HCT116 (cell line): ENCODE measurements at regions not wholly inside any gene's neighbourhood (a gene's known extent, or its start where the extent isn't known, plus 50 kb on each side); places are given as distances from the start of the nearest gene placed in this dataset.

ENCODE experiments used
- ATAC-seq: fragments of 200-7000 bp; cut with Tn5 transposase; 2 replicates; pipeline ENCODE4 v1.9.1; 2020; ENCODE audit warnings: mild to moderate bottlenecking, moderate library complexity
- BruUV-seq: library from RNA; stranded (reverse); fragments of 400-500 nt; replicated peaks from 2 replicates; lab custom pipeline; 2021; lab: Mats Ljungman, UMichigan
- CTCF ChIA-PET: fragments of 300-600 bp; sonication (Branson Sonifier 250); formaldehyde crosslinking; loops from one replicate; lab custom pipeline; 2021; ENCODE audit warnings: antibody characterized with exemption; lab: Charles Lee
- POLR2A ChIA-PET: fragments of 300-600, 350-600 bp; sonication (Branson Sonifier 250); formaldehyde crosslinking; loops from one replicate; lab custom pipeline; 2021; ENCODE audit warnings: antibody characterized with exemption; lab: Charles Lee
- RAD21 ChIA-PET, 2 experiments: fragments of 300-600 bp; sonication (Branson Sonifier 250); formaldehyde crosslinking; loops; one replicate each; lab custom pipeline; 2023; ENCODE audit warnings: low total read pairs in 2 of 2; ENCODE audit not compliant: uncharacterized antibody in 2 of 2, unreplicated experiment in 2 of 2, low non-redundant PET in 1 of 2; lab: Charles Lee
- DNase-seq: peaks from one replicate; pipeline ENCODE4 v3.0.0-alpha.2; 2010; ENCODE audit warnings: low read depth, low spot score
- H2AFZ ChIP-seq: fragments of 200-600 bp; shearing (Covaris generic), sonication (generic); 2 replicates; pipeline ENCODE4 v1.6.1; 2017; ENCODE audit warnings: low read depth, mixed run types, mixed read lengths, antibody characterized with exemption, low read length; ENCODE audit not compliant: poor library complexity, severe bottlenecking
- H3K27ac ChIP-seq: 2 replicates; pipeline ENCODE4 v1.5.1; 2012; ENCODE audit warnings: low read depth, low read length
- H3K27me3 ChIP-seq: fragments of 200-600 bp; sonication (generic); 2 replicates; pipeline ENCODE4 v1.6.1; 2016; ENCODE audit warnings: mixed run types, low read length, mixed read lengths; ENCODE audit not compliant: insufficient read depth
- H3K36me3 ChIP-seq, 2 experiments: fragments of 200-500 bp in 1 of 2; fragments of 200-600 bp in 1 of 2; sonication (Bioruptor generic) in 1 of 2; sonication (generic) in 1 of 2; 2 replicates each; pipeline versions ENCODE4 v1.5.1 to v1.6.1; 2014 to 2016; ENCODE audit warnings: low read length in 2 of 2, inconsistent platforms in 1 of 2, mixed read lengths in 1 of 2, mixed run types in 1 of 2; ENCODE audit not compliant: insufficient read depth in 2 of 2, control insufficient read depth in 1 of 2
- H3K4me1 ChIP-seq, 2 experiments: fragments of 200-600 bp in 1 of 2; sonication (generic) in 1 of 2; 2 replicates each; pipeline versions ENCODE4 v1.5.1 to v1.6.1; 2012 to 2017; ENCODE audit warnings: low read length in 2 of 2, inconsistent platforms in 1 of 2, mild to moderate bottlenecking in 1 of 2, mixed read lengths in 1 of 2, mixed run types in 1 of 2, moderate library complexity in 1 of 2; ENCODE audit not compliant: insufficient read depth in 2 of 2, control insufficient read depth in 1 of 2
- H3K4me2 ChIP-seq: fragments of 200-600 bp; sonication (generic); 2 replicates; pipeline ENCODE4 v1.6.1; 2017; ENCODE audit warnings: mixed run types, low read length, mixed read lengths
- H3K4me3 ChIP-seq, 2 experiments: fragments of 200-600 bp in 1 of 2; sonication (generic) in 1 of 2; replicated peaks in 1 of 2; 2 replicates each; pipeline ENCODE4 v1.5.1; 2011 to 2016; ENCODE audit warnings: low read length in 2 of 2, control low read depth in 1 of 2, low read depth in 1 of 2, mild to moderate bottlenecking in 1 of 2, mixed read lengths in 1 of 2, mixed run types in 1 of 2
- H3K79me2 ChIP-seq: fragments of 200-600 bp; sonication (generic); 2 replicates; pipeline ENCODE4 v1.6.1; 2017; ENCODE audit warnings: mild to moderate bottlenecking, mixed run types, low read length, moderate library complexity, mixed read lengths; ENCODE audit not compliant: insufficient read depth
- H3K9ac ChIP-seq: fragments of 200-600 bp; sonication (generic); 2 replicates; pipeline ENCODE4 v1.6.1; 2016; ENCODE audit warnings: low read length, mixed read lengths
- H3K9me2 ChIP-seq: fragments of 200-600 bp; sonication (generic), shearing (Covaris generic); 2 replicates; pipeline ENCODE4 v1.6.1; 2017; ENCODE audit warnings: mixed run types, mild to moderate bottlenecking, moderate library complexity; ENCODE audit not compliant: insufficient read depth
- H3K9me3 ChIP-seq, 2 experiments: fragments of 200-500 bp in 1 of 2; fragments of 200-600 bp in 1 of 2; sonication (Bioruptor generic) in 1 of 2; sonication (generic) in 1 of 2; 2 replicates each; pipeline ENCODE4 v1.6.1; 2014 to 2017; ENCODE audit warnings: low read length in 2 of 2, mixed read lengths in 2 of 2, inconsistent platforms in 1 of 2, low read depth in 1 of 2, mild to moderate bottlenecking in 1 of 2, mixed run types in 1 of 2, moderate library complexity in 1 of 2; ENCODE audit not compliant: control insufficient read depth in 1 of 2, insufficient read depth in 1 of 2
- H4K20me1 ChIP-seq: fragments of 200-600 bp; sonication (generic), shearing (Covaris generic); 2 replicates; pipeline ENCODE4 v1.6.1; 2017; ENCODE audit warnings: mixed run types, mild to moderate bottlenecking, moderate library complexity; ENCODE audit not compliant: insufficient read depth
- CBX3 ChIP-seq: IDR thresholded peaks from 2 replicates; pipeline ENCODE4 v1.6.1; 2012; ENCODE audit warnings: low read depth
- EGR1 ChIP-seq: IDR thresholded peaks from 2 replicates; pipeline ENCODE4 v1.6.1; 2012; ENCODE audit warnings: low read depth
- EZH2phosphoT487 ChIP-seq: fragments of 200-600 bp; IDR thresholded peaks from 2 replicates; pipeline ENCODE4 v1.6.1; 2018; ENCODE audit warnings: antibody characterized with exemption, borderline replicate concordance
- FOSL1 ChIP-seq: IDR thresholded peaks from 2 replicates; pipeline ENCODE4 v1.6.1; 2012; ENCODE audit warnings: low read depth
- POLR2A ChIP-seq: IDR thresholded peaks from 2 replicates; pipeline ENCODE4 v1.7.0; 2011; ENCODE audit warnings: borderline replicate concordance; ENCODE audit not compliant: insufficient read depth, insufficient read length; ENCODE audit errors: extremely low read depth
- SP1 ChIP-seq: IDR thresholded peaks from 2 replicates; pipeline ENCODE4 v1.6.1; 2012; ENCODE audit warnings: low read depth
- TCF7L2 ChIP-seq: IDR thresholded peaks from 2 replicates; pipeline ENCODE4 v1.7.0; 2011; ENCODE audit warnings: borderline replicate concordance, inconsistent platforms; ENCODE audit not compliant: insufficient read depth, insufficient read length; ENCODE audit errors: extremely low read depth
- YY1 ChIP-seq: IDR thresholded peaks from 2 replicates; pipeline ENCODE4 v1.6.1; 2011; ENCODE audit warnings: low read length, low read depth, moderate library complexity, mild to moderate bottlenecking; ENCODE audit not compliant: insufficient replicate concordance; ENCODE audit errors: extremely low read depth
- intact Hi-C: fragments of 100-400 bp; cut with micrococcal nuclease; formaldehyde crosslinking; loops from 2 replicates; pipeline ENCODE4 v1.10.0; 2022
- TF ChIP-seq, protein P1 (sequence below), 3 experiments: fragments of 200-600 bp in 1 of 3; sonication (generic) in 1 of 3; IDR thresholded peaks in 2 of 3; conservative IDR thresholded peaks in 1 of 3; 2 replicates each; pipeline ENCODE4 v1.5.1; 2012 to 2017; ENCODE audit warnings: low read depth in 2 of 3, low read length in 2 of 3, antibody characterized with exemption in 1 of 3, borderline replicate concordance in 1 of 3, control low read depth in 1 of 3, mild to moderate bottlenecking in 1 of 3, mixed read lengths in 1 of 3, mixed run types in 1 of 3, moderate library complexity in 1 of 3; ENCODE audit not compliant: insufficient read depth in 1 of 3

DNA sequence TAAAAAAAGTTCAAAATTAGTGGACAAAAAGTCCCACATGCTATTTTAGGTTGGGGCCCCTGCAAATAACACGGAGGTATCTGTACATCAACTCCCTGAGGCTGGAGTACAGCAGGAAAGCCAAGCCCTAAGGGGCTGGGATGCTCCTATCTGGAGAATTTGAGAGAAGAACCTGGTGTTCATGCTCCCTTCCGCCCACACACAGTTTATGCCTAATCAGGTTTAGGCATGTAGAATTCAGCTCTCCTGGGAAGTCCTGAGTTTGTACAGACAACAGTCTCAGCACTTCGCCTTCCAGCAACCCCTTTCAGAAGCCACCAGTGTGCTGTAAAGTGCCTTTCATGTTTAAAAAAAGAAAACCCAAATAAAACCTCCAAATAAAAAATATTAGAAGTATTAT is 237.3 kb upstream of the GRIP1 start:
- Histone ChIP-seq H3K36me3 (no peaks in the 10 kb centered on the region), H3K4me1 (no peaks in the 10 kb centered on the region), H3K4me2 (no peak overlapping the region), H3K4me3 (no peak overlapping the region), H3K79me2 (no peaks in the 10 kb centered on the region), H3K27me3 (peaks cover 38% of the 10 kb centered on the region), H2AFZ (no peak overlapping the region), H3K9ac (no peak overlapping the region), H4K20me1 (no peaks in the 10 kb centered on the region), H3K27ac (no peak overlapping the region), H3K9me3 (no peaks in the 10 kb centered on the region), H3K9me2 (no peaks in the 10 kb centered on the region)
- ChIA-PET CTCF (no interaction called here), POLR2A (no interaction called here), RAD21 (no interaction called here)
- TF ChIP-seq CBX3: no peak
- ATAC-seq (no peak), DNase-seq (no peak)
- intact Hi-C loops: no loop called here
- BruUV-seq: no TSS peak

DNA sequence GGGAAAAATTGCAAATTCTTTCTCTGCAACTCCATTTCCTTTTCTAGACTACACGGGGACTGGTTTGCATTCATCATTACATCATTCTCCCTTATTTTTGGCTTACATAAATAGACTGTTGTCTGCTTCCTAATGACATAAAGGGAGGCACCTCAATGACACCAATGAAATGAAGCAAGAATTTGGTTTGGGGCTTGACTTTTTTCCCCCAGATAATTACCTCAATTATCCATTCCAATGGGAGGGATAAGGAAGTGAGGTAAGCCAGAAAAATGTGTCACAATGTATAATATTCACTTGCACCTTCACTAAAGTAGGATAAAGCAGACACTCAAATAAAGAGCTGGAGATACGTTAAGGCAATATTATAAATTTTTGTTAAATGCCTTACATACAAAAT is 240.6 kb upstream of the GRIP1 start:
- no peak overlapping the region for H3K4me2 ChIP-seq
- no peaks in the 10 kb centered on the region for H4K20me1 ChIP-seq
- POLR2A ChIA-PET: no interaction called here
- H3K9ac ChIP-seq: no peak overlapping the region
- DNase-seq (no peak), ATAC-seq (no peak)
- H2AFZ ChIP-seq: no peak overlapping the region
- CTCF ChIA-PET: no interaction called here
- H3K4me1 ChIP-seq: no peaks in the 10 kb centered on the region
- RAD21 ChIA-PET: no interaction called here
- no peaks in the 10 kb centered on the region for H3K79me2 ChIP-seq
- no peaks in the 10 kb centered on the region for H3K9me2 ChIP-seq
- H3K4me3 ChIP-seq: no peak overlapping the region
- no peak for TF ChIP-seq POLR2A
- no peak for TF ChIP-seq SP1
- no peak for TF ChIP-seq FOSL1
- no peak for TF ChIP-seq YY1
- no peak for TF ChIP-seq TCF7L2
- TF ChIP-seq EZH2phosphoT487: no peak
- no peak for TF ChIP-seq EGR1
- TF ChIP-seq, protein P1, sequence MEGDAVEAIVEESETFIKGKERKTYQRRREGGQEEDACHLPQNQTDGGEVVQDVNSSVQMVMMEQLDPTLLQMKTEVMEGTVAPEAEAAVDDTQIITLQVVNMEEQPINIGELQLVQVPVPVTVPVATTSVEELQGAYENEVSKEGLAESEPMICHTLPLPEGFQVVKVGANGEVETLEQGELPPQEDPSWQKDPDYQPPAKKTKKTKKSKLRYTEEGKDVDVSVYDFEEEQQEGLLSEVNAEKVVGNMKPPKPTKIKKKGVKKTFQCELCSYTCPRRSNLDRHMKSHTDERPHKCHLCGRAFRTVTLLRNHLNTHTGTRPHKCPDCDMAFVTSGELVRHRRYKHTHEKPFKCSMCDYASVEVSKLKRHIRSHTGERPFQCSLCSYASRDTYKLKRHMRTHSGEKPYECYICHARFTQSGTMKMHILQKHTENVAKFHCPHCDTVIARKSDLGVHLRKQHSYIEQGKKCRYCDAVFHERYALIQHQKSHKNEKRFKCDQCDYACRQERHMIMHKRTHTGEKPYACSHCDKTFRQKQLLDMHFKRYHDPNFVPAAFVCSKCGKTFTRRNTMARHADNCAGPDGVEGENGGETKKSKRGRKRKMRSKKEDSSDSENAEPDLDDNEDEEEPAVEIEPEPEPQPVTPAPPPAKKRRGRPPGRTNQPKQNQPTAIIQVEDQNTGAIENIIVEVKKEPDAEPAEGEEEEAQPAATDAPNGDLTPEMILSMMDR (IDR thresholded peaks at IDR 0.05 in 2 of 3, conservative IDR thresholded peaks at IDR 0.05 in 1 of 3; ENCODE audit: borderline replicate concordance in 1 of 3, insufficient read depth in 1 of 3, low read depth in 2 of 3, low read length in 2 of 3): no peak
- TF ChIP-seq, all 23 proteins: peak for 0
- intact Hi-C loops: no loop called here
- Histone ChIP-seq H3K27ac (no peak overlapping the region), H3K36me3 (no peaks in the 10 kb centered on the region), H3K9me3 (no peaks in the 10 kb centered on the region), H3K27me3 (peaks cover 42% of the 10 kb centered on the region)
- BruUV-seq: no TSS peak
